ENCODE measurements at regions not wholly inside any gene's neighbourhood (a gene's known extent, or its start where the extent isn't known, plus 50 kb on each side); places are given as distances from the start of the nearest gene placed in this dataset.
"Not testable (repeated sequence)": the region's sequence is repeated elsewhere in the genome, so short reads cannot be mapped to it uniquely, and the experiment has no call there.

DNA sequence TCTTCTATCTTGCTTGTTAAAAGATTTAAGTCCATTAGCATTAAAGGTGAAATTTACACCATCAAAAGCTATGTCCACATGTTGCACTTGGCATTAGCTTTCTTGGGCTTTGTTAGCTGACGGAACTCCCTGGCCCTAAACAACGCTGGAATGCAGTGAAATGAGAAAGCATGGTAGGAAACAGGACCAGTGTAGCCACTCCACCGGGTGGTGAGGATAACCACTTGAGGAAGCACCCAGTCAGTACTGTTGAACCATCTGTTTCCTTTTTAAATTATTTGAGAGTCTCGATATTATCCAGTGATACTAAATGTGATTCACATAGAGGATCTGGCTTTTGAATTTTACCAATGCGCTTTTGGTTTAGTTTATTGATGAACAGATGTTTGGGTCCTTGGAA lies 374.9 kb upstream of the NOX3 start:
- H3K4me3 ChIP-seq (ENCODE audit: low read length in 2 of 2) = no peak overlapping the region
- H3K9me3 ChIP-seq (ENCODE audit: control insufficient read depth in 2 of 2, insufficient read depth in 1 of 2, low read length in 1 of 2) = no peaks in the 10 kb centered on the region
- H3K27me3 ChIP-seq (ENCODE audit: control insufficient read depth in 2 of 2, insufficient read depth in 1 of 2, low read length in 1 of 2) = no peaks in the 10 kb centered on the region
- no peak overlapping the region for H3K27ac ChIP-seq (ENCODE audit: low read depth in 1 of 2, low read length in 1 of 2)
- H3K36me3 ChIP-seq (ENCODE audit: control insufficient read depth in 2 of 2, insufficient read depth in 2 of 2, low read length in 1 of 2) = no peaks in the 10 kb centered on the region
- WGBS = 51% methylated on average over 5 of the region's 5 CpGs
- DNase-seq (ENCODE audit: low read depth in 6 of 9, low spot score in 9 of 9) = no peak
- H3K4me1 ChIP-seq (ENCODE audit: control insufficient read depth in 2 of 2, insufficient read depth in 2 of 2, low read length in 2 of 2) = no peaks in the 10 kb centered on the region

GRCh38 chr6:155829646-155830045 lies 374.0 kb upstream of the NOX3 start:
- 95% methylated on average over 2 of the region's 2 CpGs for WGBS
- H3K27ac ChIP-seq (ENCODE audit: low read depth in 1 of 2, low read length in 1 of 2) = no peak overlapping the region
- no peaks in the 10 kb centered on the region for H3K36me3 ChIP-seq (ENCODE audit: control insufficient read depth in 2 of 2, insufficient read depth in 2 of 2, low read length in 1 of 2)
- H3K27me3 ChIP-seq (ENCODE audit: control insufficient read depth in 2 of 2, insufficient read depth in 1 of 2, low read length in 1 of 2) = no peaks in the 10 kb centered on the region
- H3K9me3 ChIP-seq (ENCODE audit: control insufficient read depth in 2 of 2, insufficient read depth in 1 of 2, low read length in 1 of 2) = no peaks in the 10 kb centered on the region
- no peak overlapping the region for H3K4me3 ChIP-seq (ENCODE audit: low read length in 2 of 2)
- DNase-seq (ENCODE audit: low read depth in 6 of 9, low spot score in 9 of 9) = no peak
- H3K4me1 ChIP-seq (ENCODE audit: control insufficient read depth in 2 of 2, insufficient read depth in 2 of 2, low read length in 2 of 2) = no peaks in the 10 kb centered on the region

GRCh38 chr6:155828989-155829388 lies 373.4 kb upstream of the NOX3 start:
- Histone ChIP-seq H3K9me3 (ENCODE audit: control insufficient read depth in 2 of 2, insufficient read depth in 1 of 2, low read length in 1 of 2) (no peaks in the 10 kb centered on the region), H3K4me3 (ENCODE audit: low read length in 2 of 2) (no peak overlapping the region), H3K4me1 (ENCODE audit: control insufficient read depth in 2 of 2, insufficient read depth in 2 of 2, low read length in 2 of 2) (no peaks in the 10 kb centered on the region), H3K27ac (ENCODE audit: low read depth in 1 of 2, low read length in 1 of 2) (no peak overlapping the region), H3K36me3 (ENCODE audit: control insufficient read depth in 2 of 2, insufficient read depth in 2 of 2, low read length in 1 of 2) (no peaks in the 10 kb centered on the region), H3K27me3 (ENCODE audit: control insufficient read depth in 2 of 2, insufficient read depth in 1 of 2, low read length in 1 of 2) (no peaks in the 10 kb centered on the region)
- DNase-seq (ENCODE audit: low read depth in 6 of 9, low spot score in 9 of 9) = no peak
- 84% methylated on average over 3 of the region's 3 CpGs for WGBS

- Histone ChIP-seq H3K36me3 (ENCODE audit: control insufficient read depth in 2 of 2, insufficient read depth in 2 of 2, low read length in 1 of 2) (no peaks in the 10 kb centered on the region), H3K27me3 (ENCODE audit: control insufficient read depth in 2 of 2, insufficient read depth in 1 of 2, low read length in 1 of 2) (no peaks in the 10 kb centered on the region), H3K4me3 (ENCODE audit: low read length in 2 of 2) (no peak overlapping the region), H3K27ac (ENCODE audit: low read depth in 1 of 2, low read length in 1 of 2) (no peak overlapping the region), H3K4me1 (ENCODE audit: control insufficient read depth in 2 of 2, insufficient read depth in 2 of 2, low read length in 2 of 2) (no peaks in the 10 kb centered on the region), H3K9me3 (ENCODE audit: control insufficient read depth in 2 of 2, insufficient read depth in 1 of 2, low read length in 1 of 2) (no peaks in the 10 kb centered on the region)
- DNase-seq (ENCODE audit: low read depth in 6 of 9, low spot score in 9 of 9) = no peak
- 90% methylated on average over 7 of the region's 7 CpGs for WGBS
These were observed 363.1 kb upstream of the NOX3 start for GRCh38 chr6:155818698-155819097.

DNA sequence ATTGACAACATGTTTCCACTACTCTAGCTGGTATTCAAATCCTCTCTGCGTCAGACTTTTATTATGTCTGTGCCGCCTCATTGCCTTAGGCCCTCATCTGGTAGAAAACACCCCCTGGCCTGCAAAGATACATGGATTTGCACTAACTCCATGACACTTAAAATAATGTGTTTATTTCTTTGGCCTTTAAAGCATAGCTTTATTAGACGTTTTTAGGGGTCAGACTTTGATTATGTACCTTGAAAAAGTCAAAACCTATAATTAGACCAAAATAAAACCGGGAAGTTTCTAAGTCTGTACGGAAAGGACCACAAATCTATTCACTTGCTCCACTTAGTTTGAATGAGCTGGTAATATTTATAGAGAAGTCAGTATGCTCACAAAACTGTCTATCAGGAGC lies 357.9 kb upstream of the NOX3 start:
- Histone ChIP-seq H3K27me3 (ENCODE audit: control insufficient read depth in 2 of 2, insufficient read depth in 1 of 2, low read length in 1 of 2) (no peaks in the 10 kb centered on the region), H3K4me3 (ENCODE audit: low read length in 2 of 2) (no peak overlapping the region), H3K4me1 (ENCODE audit: control insufficient read depth in 2 of 2, insufficient read depth in 2 of 2, low read length in 2 of 2) (no peaks in the 10 kb centered on the region), H3K36me3 (ENCODE audit: control insufficient read depth in 2 of 2, insufficient read depth in 2 of 2, low read length in 1 of 2) (no peaks in the 10 kb centered on the region), H3K9me3 (ENCODE audit: control insufficient read depth in 2 of 2, insufficient read depth in 1 of 2, low read length in 1 of 2) (no peaks in the 10 kb centered on the region), H3K27ac (ENCODE audit: low read depth in 1 of 2, low read length in 1 of 2) (no peak overlapping the region)
- no peak for DNase-seq (ENCODE audit: low read depth in 6 of 9, low spot score in 9 of 9)
- WGBS = 95% methylated on average over 5 of the region's 5 CpGs

DNA sequence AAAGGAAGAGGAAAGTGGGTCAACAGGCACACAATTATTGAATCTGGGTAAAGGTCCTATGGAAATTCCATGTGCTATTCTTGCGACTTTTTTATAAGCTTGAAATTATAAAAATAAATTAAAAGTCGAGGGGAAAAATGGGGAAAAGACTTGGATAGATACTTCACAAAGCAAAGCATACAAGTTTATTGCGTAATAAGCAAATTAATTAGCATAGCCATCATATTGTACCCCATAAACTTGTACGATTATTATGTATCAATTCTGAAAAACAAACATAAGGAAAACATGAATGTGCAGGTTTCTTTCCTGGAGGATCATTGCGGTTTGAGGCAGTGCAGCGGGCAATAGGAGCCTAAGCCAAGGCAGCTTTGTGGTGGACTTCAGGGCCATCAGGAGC lies 351.6 kb upstream of the NOX3 start:
- Histone ChIP-seq H3K9me3 (ENCODE audit: control insufficient read depth in 2 of 2, insufficient read depth in 1 of 2, low read length in 1 of 2) (no peaks in the 10 kb centered on the region), H3K27ac (ENCODE audit: low read depth in 1 of 2, low read length in 1 of 2) (no peak overlapping the region), H3K4me1 (ENCODE audit: control insufficient read depth in 2 of 2, insufficient read depth in 2 of 2, low read length in 2 of 2) (no peaks in the 10 kb centered on the region), H3K27me3 (ENCODE audit: control insufficient read depth in 2 of 2, insufficient read depth in 1 of 2, low read length in 1 of 2) (no peaks in the 10 kb centered on the region), H3K4me3 (ENCODE audit: low read length in 2 of 2) (no peak overlapping the region), H3K36me3 (ENCODE audit: control insufficient read depth in 2 of 2, insufficient read depth in 2 of 2, low read length in 1 of 2) (no peaks in the 10 kb centered on the region)
- no peak for DNase-seq (ENCODE audit: low read depth in 6 of 9, low spot score in 9 of 9)
- WGBS = 88% methylated on average over 6 of the region's 6 CpGs

GRCh38 chr6:155801046-155801445 lies 345.4 kb upstream of the NOX3 start:
- H3K4me1 ChIP-seq (ENCODE audit: control insufficient read depth in 2 of 2, insufficient read depth in 2 of 2, low read length in 2 of 2) = no peaks in the 10 kb centered on the region
- no peaks in the 10 kb centered on the region for H3K36me3 ChIP-seq (ENCODE audit: control insufficient read depth in 2 of 2, insufficient read depth in 2 of 2, low read length in 1 of 2)
- no peaks in the 10 kb centered on the region for H3K27me3 ChIP-seq (ENCODE audit: control insufficient read depth in 2 of 2, insufficient read depth in 1 of 2, low read length in 1 of 2)
- no peak overlapping the region for H3K27ac ChIP-seq (ENCODE audit: low read depth in 1 of 2, low read length in 1 of 2)
- DNase-seq (ENCODE audit: low read depth in 6 of 9, low spot score in 9 of 9) = no peak
- no peak overlapping the region for H3K4me3 ChIP-seq (ENCODE audit: low read length in 2 of 2)
- peaks cover 0 to 3% of the 10 kb centered on the region in 2 donors for H3K9me3 ChIP-seq (ENCODE audit: control insufficient read depth in 2 of 2, insufficient read depth in 1 of 2, low read length in 1 of 2)
- WGBS = 99% methylated on average over 1 of the region's 1 CpG

DNA sequence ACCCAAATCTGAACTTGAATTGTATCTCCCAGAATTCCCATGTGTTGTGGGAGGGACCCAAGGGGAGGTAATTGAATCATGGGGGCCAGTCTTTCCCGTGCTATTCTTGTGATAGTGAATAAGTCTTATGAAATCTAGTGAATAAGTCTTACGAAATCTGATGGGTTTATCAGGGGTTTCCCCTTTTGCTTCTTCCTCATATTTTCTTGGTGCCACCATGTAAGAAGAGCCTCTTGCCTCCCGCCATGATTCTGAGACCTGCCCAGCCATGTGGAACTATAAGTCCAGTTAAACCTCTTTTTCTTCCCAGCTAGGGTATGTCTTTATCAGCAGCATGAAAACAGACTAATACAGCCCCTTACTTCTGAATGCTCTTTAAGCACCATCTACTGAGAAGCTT lies 343.2 kb upstream of the NOX3 start:
- not testable (repeated sequence) for H3K27ac ChIP-seq (ENCODE audit: low read depth in 1 of 2, low read length in 1 of 2); H3K4me3 ChIP-seq (ENCODE audit: low read length in 2 of 2); H3K9me3 ChIP-seq (ENCODE audit: control insufficient read depth in 2 of 2, insufficient read depth in 1 of 2, low read length in 1 of 2); H3K4me1 ChIP-seq (ENCODE audit: control insufficient read depth in 2 of 2, insufficient read depth in 2 of 2, low read length in 2 of 2); DNase-seq (ENCODE audit: low read depth in 6 of 9, low spot score in 9 of 9); H3K36me3 ChIP-seq (ENCODE audit: control insufficient read depth in 2 of 2, insufficient read depth in 2 of 2, low read length in 1 of 2); H3K27me3 ChIP-seq (ENCODE audit: control insufficient read depth in 2 of 2, insufficient read depth in 1 of 2, low read length in 1 of 2)
- 98% methylated on average over 3 of the region's 3 CpGs for WGBS

GRCh38 chr6:155795173-155795796 lies 339.6 kb upstream of the NOX3 start:
- Histone ChIP-seq H3K4me1 (ENCODE audit: control insufficient read depth in 2 of 2, insufficient read depth in 2 of 2, low read length in 2 of 2) (no peaks in the 10 kb centered on the region), H3K36me3 (ENCODE audit: control insufficient read depth in 2 of 2, insufficient read depth in 2 of 2, low read length in 1 of 2) (no peaks in the 10 kb centered on the region), H3K27me3 (ENCODE audit: control insufficient read depth in 2 of 2, insufficient read depth in 1 of 2, low read length in 1 of 2) (no peaks in the 10 kb centered on the region), H3K27ac (ENCODE audit: low read depth in 1 of 2, low read length in 1 of 2) (no peak overlapping the region), H3K4me3 (ENCODE audit: low read length in 2 of 2) (no peak overlapping the region), H3K9me3 (ENCODE audit: control insufficient read depth in 2 of 2, insufficient read depth in 1 of 2, low read length in 1 of 2) (no peaks in the 10 kb centered on the region)
- no peak for DNase-seq (ENCODE audit: low read depth in 6 of 9, low spot score in 9 of 9)
- 96% methylated on average over 8 of the region's 8 CpGs for WGBS

DNA sequence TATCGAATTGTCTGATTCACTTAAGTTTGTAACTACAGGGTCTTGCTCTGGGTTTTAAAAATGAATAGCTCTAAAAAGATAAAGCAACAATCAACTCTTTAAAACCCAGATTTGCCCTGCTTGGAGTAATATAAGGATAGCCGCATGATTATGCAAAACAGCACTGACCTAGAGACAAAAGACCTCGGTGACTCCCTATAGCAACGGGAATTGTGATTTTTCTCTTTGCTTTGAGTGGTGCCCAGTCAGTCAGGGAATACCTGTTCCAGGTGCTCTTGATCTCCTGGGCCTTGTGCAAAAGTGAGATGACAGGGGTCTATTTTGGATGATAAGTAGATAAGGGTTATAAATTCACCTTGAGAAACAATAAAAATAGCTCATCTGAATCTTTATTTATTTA lies 336.3 kb upstream of the NOX3 start:
- Histone ChIP-seq H3K27ac (ENCODE audit: low read depth in 1 of 2, low read length in 1 of 2) (no peak overlapping the region), H3K36me3 (ENCODE audit: control insufficient read depth in 2 of 2, insufficient read depth in 2 of 2, low read length in 1 of 2) (no peaks in the 10 kb centered on the region), H3K4me3 (ENCODE audit: low read length in 2 of 2) (no peak overlapping the region), H3K9me3 (ENCODE audit: control insufficient read depth in 2 of 2, insufficient read depth in 1 of 2, low read length in 1 of 2) (peaks cover 0 to 5% of the 10 kb centered on the region in 2 donors), H3K4me1 (ENCODE audit: control insufficient read depth in 2 of 2, insufficient read depth in 2 of 2, low read length in 2 of 2) (no peaks in the 10 kb centered on the region), H3K27me3 (ENCODE audit: control insufficient read depth in 2 of 2, insufficient read depth in 1 of 2, low read length in 1 of 2) (no peaks in the 10 kb centered on the region)
- DNase-seq (ENCODE audit: low read depth in 6 of 9, low spot score in 9 of 9) = no peak
- WGBS = 95% methylated on average over 4 of the region's 4 CpGs
